ENCODE measurements at regions not wholly inside any gene's neighbourhood (a gene's known extent, or its start where the extent isn't known, plus 50 kb on each side); places are given as distances from the start of the nearest gene placed in this dataset.
"Not testable (repeated sequence)": the region's sequence is repeated elsewhere in the genome, so short reads cannot be mapped to it uniquely, and the experiment has no call there.

DNA sequence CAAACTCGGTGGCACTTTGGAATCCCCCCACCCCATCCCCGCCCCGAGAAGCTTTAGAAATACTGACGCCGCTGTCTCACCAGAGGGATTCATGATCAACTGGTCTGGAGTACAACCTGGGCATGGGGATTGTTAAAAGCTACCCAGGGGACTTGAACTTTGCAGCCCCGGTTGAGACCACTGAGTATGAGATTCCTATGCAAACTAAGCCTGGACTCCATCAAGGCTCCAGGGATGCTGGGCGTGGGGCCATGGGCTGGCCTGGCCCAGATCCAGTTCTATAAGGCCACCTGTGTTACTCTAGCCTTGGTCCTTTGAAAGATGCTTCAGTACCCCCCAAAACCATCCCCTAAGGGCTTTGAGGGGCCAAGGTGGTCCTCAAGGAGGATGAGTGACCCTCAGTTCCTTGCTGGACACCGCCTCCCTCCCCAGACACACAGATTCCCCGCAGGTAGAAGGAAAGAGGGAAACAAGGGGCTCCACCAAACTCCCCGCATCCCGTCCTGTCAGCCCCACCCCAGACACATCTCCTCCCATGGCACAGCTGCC is 68.5 kb downstream of the MRPL36 start:
- peak; percentile 4 for DNase-seq (ENCODE audit: low spot score)

- peak; percentile 9 for DNase-seq (ENCODE audit: low spot score)
Measured at GRCh38 chr5:1730487-1730847, 69.2 kb downstream of the MRPL36 start.

DNA sequence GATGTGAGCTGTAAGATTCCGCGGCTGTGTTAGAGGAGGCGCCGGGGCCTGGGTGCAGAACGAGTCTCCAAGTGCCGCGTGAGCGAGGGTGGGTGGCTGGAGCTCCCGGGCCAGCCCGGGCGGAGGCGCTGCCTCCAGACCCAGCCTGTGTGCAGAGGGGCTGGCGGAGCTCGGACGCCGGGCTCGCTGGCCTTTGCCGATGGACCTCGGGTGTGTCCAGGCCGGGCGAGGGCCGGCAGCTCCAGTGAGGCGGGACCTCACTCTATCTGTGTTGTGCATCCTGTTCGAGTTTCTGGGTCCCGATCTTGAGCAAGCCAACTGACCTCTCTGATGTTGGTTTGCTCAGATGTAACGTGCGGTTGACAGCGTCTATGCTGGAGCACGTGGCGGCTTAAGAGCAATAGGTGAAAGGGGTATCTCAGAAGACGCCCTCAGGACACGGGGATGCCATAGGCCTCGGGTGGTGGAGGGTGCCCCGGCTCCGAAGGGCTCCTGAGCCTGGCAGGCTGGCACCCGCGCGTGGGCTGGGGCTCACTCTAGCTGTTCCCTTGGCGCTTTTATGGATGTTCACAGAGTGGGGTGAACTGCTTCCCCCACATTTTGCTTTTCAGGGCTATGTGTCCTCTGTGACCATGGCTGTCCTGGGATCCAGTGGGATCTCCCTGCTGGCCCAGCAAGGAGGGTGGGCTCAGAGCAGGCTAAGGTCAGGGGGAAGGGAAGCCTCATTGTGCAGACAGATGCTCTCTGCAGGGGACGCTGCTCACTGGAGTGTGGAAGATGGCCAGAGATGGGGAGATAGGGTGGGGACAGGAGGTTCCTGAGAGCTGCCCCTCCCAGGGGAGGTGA is 69.8 kb downstream of the MRPL36 start:
- peak; percentile 25 for DNase-seq (ENCODE audit: low spot score)

- DNase-seq (ENCODE audit: low spot score): peak; percentile 8
Measured at GRCh38 chr5:1728846-1729245, 70.8 kb downstream of the MRPL36 start.

GRCh38 chr5:1727571-1727970 is 72.1 kb downstream of the MRPL36 start:
- DNase-seq (ENCODE audit: low spot score): peak; percentile 22

DNA sequence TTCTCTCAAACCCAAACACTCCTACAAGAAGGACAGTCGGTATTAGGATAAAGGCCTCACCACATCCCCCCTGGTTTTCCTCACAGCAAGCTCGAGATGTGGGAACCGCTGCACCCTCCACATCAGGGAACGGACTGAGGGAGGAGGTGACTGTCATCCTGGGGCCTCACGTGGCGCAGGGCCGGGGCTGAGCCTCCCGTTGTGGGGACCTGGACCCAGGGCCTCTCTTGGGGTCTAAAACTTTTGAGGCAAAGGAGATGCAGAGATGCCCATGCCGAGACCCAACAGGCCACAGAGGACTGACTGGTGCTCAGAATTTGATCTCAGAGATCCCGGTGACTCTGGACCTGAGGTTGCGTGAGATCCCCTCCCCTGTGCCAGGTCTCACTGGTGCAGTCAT is 72.7 kb downstream of the MRPL36 start:
- DNase-seq (ENCODE audit: low spot score): peak; percentile 10

DNA sequence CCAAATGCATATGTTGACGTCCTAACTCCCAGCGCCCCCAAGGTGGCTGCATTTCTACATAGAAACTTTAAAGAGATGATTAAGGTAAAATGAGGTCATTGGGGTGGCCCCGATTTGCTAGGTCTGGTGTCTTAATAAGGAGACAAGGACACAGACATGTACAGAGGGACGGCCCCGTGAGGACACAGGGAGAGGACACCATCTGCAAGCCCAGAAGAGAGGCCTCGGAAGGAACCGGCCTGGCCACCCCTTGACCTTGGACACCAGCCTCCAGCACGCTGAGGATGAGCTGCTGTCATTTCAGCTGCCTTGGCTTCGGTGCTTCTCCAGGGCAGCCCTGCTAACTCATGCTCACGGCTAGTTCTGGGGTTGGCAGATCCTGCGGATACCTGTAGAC is 73.2 kb downstream of the MRPL36 start:
- DNase-seq (ENCODE audit: low spot score): peak; percentile 6

DNA sequence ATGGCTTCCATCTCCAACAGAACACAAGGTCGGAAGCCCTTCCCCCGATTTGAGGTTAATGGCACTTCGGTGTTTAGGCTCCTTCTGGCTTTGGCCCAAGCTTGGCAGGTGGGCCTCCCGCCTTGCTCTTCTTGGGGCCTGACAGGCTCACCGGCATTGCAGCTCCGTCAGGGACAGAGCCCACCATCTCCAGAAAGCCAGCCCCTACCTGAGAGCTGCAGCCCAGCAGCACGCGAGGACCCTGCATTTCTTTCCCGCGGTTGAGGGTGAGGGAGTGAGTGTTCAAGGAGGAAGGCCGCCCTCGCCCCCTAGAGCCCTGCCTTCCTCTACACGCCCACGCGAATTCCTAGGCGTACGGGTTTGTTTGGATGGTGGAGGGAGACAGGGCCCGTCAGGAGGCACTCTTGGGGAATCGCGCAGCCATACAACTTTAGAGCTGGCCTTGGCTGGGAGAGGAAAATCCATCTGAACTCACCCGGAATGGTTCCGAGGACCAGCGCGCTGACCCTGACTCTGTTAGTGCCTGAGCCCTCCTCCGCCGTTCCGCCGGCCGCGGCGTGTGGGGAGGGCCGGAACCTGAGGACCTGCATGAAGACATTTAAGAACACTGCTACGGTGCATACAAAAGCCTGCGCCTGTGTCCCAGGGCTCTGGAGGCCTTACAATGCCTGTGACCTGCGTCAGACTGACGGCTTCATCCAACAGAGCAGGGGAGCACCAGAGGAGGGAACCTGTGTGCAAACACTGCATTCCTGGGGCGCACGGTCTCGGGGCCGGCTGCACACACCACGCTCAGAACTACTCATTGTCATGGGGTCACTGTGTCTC is 73.8 kb downstream of the MRPL36 start:
- peak; percentile 17 for DNase-seq (ENCODE audit: low spot score)

DNA sequence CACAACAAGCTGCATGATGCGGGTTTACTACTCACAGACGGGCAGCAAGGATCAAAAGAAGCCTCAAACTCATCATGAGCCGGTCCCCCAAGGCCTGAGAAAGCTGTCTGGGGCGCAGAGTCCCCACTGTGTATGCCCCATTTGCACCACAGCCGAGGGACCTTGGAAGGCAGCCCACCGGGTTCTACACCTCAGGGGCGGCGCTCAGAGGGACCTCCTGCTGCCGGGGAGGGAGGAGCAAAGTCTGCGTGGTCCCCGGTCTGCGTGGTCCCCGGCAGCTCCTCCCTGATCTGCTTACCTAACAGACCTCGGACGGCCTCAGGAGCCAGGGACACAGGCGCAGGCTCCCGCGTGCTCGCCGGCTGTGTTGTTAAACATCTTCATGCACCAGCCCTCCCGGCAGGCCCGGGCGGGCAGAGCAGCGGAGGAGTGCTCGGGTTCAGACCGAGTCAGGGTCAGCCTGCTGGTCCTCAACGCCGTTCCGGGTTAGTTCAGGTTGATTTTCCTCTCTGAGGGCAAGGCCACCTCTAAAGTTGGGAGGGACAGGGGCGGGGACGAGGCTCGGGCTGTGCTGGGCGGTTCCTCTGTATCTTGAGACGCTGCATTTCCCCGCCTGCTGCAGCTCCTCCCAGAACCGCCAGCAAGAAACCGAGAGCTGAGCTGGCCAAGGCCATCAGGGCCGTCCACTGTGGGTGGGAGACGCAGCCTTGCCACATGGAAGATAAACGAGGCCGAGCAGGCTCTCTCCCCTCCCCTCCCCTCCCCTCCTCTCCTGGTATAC is 74.6 kb downstream of the MRPL36 start:
- DNase-seq (ENCODE audit: low spot score): peak; percentile 26

- DNase-seq (ENCODE audit: low spot score): peak; percentile 8
Measured at GRCh38 chr5:1723957-1724821, 75.4 kb downstream of the MRPL36 start.

DNA sequence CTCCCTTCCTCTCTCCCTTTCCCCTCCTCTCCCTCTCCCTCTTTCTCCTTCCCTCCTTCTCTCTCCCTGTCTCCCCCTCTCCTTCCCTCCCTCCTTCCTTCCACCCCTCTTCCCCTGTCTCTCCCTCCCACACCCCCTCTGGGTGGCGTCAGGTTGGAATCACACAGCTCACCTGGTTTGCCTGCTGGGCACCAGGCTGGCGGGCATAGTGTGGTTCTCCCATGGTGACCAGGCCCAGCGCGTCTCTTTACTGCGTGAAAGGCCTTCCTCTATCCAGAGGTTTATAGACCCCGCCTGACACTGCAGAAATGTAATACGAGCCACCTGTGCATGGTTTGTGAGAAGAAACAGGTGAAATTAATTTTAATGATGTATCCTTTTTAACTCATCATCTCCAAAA is 76.2 kb downstream of the MRPL36 start:
- peak; percentile 2 for DNase-seq (ENCODE audit: low spot score)

DNA sequence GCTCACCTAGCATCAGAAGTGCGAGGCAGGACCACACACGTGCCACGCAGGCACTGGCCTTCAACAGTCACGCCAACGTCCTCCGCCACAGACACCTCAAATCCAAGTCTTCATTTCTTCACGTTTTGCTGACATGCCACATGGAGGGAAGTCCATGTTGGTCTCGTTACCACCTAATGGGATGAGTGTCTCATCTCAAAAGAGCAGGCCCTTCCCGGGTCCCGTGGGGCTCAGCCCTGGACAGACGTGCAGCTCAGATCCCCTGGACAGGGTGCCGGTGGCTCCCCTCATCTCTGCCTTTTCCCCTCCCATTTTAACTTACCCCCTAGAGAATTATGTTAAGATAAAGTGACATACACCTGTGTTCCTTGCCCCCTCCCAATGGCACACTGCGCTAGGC is 76.8 kb downstream of the MRPL36 start:
- DNase-seq (ENCODE audit: low spot score): peak; percentile 5

DNA sequence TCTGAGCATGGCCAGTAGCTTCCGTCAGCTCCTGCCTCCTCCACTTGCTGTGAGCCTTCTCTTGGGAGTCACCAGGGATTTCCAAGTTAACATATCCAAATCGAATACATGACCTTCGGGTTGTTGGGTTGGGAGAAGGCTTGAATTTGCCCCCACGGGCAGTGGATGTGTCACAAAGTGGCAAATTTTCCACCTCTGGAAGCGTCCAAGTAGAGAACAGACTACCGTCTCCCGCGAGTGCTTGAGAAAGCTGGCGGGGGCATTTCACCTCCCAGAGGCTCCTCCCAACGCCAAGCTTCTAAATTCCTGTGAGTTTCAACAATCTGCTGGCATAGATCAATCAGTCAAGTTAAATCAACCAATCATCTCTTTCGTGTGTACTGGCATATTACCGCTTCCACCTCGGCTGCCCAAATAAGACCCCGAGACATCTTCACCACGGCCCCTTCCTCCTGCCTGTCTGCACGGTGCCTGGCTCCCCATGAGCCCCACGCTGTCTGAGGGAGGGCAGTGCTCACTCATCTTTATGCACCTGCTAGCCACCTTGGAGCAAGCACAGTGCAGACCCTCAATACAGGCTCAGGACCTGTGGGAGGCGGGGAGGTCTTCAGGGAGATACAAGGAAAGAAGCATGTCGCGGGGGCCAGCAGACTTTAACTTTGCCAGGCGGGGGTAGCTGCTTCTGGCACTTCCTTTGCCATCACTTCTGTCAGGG is 79.1 kb downstream of the MRPL36 start:
- DNase-seq (ENCODE audit: low spot score): no peak

DNA sequence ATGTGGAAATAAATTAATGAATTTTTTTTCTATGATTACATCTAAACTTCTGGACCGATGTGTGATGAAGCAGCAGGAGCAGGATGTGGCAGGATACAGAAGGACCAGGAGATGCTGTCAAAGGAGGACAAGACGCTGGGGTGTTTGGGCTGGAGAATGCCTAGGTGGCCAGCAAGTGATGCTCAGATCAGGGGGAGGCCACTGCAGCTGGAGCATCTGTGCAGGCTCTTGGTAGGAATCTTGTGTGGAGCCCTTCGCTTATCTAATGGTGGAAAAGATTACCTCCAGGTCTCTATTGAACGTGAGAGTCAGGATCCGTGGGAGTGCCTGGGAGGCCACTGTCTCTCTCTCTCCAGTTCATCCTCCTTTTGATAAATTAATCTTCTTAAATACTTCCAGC is 79.8 kb downstream of the MRPL36 start:
- DNase-seq (ENCODE audit: low spot score): no peak

DNA sequence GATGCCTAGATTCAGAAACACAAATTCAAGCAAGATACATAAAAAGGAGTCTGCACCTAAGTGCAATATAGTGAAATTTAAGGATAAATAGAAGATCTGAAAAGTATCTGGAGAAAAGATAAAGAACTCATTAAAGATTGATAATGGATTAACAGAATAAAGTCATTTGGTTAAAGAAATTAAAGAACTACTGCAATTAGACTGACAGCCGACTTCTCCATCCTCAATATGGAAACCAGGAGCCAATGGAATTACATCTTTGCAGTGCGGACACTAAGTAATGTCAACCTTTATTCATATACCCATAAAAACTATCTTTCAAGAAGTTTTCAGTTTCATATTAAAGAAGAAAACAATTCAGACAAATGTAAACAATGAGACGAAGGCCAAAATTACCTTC is 81.0 kb downstream of the MRPL36 start:
- no peak for DNase-seq (ENCODE audit: low spot score)

DNA sequence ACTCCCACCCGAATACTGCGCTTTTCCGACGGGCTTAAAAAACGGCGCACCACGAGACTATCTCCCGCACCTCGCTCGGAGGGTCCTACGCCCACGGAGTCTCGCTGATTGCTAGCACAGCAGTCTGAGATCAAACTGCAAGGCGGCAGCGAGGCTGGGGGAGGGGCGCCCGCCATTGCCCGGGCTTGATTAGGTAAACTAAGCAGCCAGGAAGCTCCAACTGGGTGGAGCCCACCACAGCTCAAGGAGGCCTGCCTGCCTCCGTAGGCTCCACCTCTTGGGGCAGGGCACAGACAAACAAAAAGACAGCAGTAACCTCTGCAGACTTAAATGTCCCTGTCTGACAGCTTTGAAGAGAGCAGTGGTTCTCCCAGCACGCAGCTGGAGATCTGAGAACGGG is 89.5 kb downstream of the MRPL36 start:
- not testable (repeated sequence) for DNase-seq (ENCODE audit: low spot score)

- DNase-seq (ENCODE audit: low spot score): no peak
Measured at GRCh38 chr5:1709171-1709803, 90.3 kb downstream of the MRPL36 start.

DNA sequence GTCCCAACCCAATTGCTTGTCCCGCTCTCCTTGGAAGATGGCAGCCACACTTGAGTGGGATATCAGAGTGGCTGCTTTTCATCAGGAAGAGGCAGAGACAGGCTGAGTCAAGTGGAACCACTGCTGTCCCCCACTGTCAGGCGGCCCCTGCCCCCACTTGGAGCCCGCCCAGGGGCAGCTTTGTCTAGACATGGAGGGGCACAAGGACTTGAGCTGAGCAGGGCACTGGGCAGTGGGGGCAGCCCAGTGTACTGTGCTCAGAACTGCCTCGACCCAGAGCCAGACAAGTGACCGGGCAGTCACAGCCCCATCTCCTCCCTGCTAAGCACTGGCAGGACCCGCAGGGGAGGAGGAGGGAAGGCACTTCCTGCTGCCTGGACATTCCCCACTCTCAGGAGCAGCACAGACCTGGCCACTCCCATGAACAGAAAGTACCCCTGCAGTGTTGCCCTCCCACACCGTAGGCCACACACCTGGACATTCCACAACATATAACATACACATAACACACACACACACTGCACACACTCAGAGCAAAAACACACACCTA is 91.0 kb downstream of the MRPL36 start:
- no peak for DNase-seq (ENCODE audit: low spot score)

GRCh38 chr5:1707467-1707866 is 92.2 kb downstream of the MRPL36 start:
- no peak for DNase-seq (ENCODE audit: low spot score)

DNA sequence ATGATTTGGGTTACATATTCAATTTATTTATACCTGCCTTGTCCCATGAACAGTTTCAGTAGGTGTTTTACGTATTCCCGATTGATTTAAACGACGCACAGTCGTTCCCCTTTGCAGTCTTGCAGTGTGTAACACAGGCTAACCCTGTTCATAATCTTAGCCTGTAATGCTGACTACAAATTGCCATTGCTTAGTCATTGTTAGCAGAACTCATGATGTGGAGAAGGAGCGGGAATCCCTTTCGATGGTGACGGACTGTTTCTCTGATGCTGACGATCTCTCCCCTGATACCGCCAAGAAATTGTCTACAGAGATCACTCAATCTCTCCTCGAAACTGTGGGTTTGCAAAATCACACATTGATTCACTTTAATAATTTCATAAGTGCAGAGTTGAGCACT is 93.2 kb downstream of the MRPL36 start:
- DNase-seq (ENCODE audit: low spot score): no peak
